HL-60/S4 treated with phorbol 12-myristate 13-acetate at 8.2 ng/mL for 4 days and 3 days (cell line): ENCODE measurements at regions not wholly inside any gene's neighbourhood (a gene's known extent, or its start where the extent isn't known, plus 50 kb on each side); places are given as distances from the start of the nearest gene placed in this dataset.
"Not testable (repeated sequence)": the region's sequence is repeated elsewhere in the genome, so short reads cannot be mapped to it uniquely, and the experiment has no call there.

Experiments used
- in situ Hi-C: fragments of 300-500 bp; cut with MboI; formaldehyde crosslinking; loops from 2 replicates; pipeline ENCODE4 v1.15.0; 2022; ENCODE audit warnings: low sequenced_read_pairs

GRCh38 chr6:2611092-2611491 is 139.6 kb downstream of the MYLK4 start:
- in situ Hi-C loops, result no loop called here

- in situ Hi-C loops, result no loop called here
Observed at GRCh38 chr6:2608503-2608902, 142.2 kb downstream of the MYLK4 start.

GRCh38 chr6:2600363-2600762 is 150.4 kb downstream of the MYLK4 start:
- in situ Hi-C loops, result no loop called here

GRCh38 chr6:2599817-2600216 is 150.9 kb downstream of the MYLK4 start:
- in situ Hi-C loops, result no loop called here

- in situ Hi-C loops, result no loop called here
Observed at GRCh38 chr6:2598867-2599266, 151.9 kb downstream of the MYLK4 start.

- in situ Hi-C loops, result no loop called here
Observed at GRCh38 chr6:2597991-2598390, 152.7 kb downstream of the MYLK4 start.

GRCh38 chr6:2597457-2597856 is 153.3 kb downstream of the MYLK4 start:
- in situ Hi-C loops, result not testable (repeated sequence)

GRCh38 chr6:2596222-2596621 is 154.5 kb downstream of the MYLK4 start:
- in situ Hi-C loops, result no loop called here

- in situ Hi-C loops, result no loop called here
Observed at GRCh38 chr6:2594868-2595267, 155.9 kb downstream of the MYLK4 start.

- in situ Hi-C loops, result no loop called here
Observed at GRCh38 chr6:2593167-2593566, 157.6 kb downstream of the MYLK4 start.

GRCh38 chr6:2589171-2589661 is 161.5 kb downstream of the MYLK4 start:
- in situ Hi-C loops, result no loop called here

GRCh38 chr6:2583459-2583858 is 167.3 kb downstream of the MYLK4 start:
- in situ Hi-C loops, result no loop called here

- in situ Hi-C loops, result no loop called here
Observed at GRCh38 chr6:2582268-2582667, 168.5 kb downstream of the MYLK4 start.

- in situ Hi-C loops, result no loop called here
Observed at GRCh38 chr6:2581611-2582010, 169.1 kb downstream of the MYLK4 start.

- in situ Hi-C loops, result no loop called here
Observed at GRCh38 chr6:2581011-2581410, 169.7 kb downstream of the MYLK4 start.

- in situ Hi-C loops, result no loop called here
Observed at GRCh38 chr6:2579804-2580570, 170.7 kb downstream of the MYLK4 start.

- in situ Hi-C loops, result no loop called here
Observed at GRCh38 chr6:2579241-2579761, 171.4 kb downstream of the MYLK4 start.

- in situ Hi-C loops, result no loop called here
Observed at GRCh38 chr6:2578767-2579166, 172.0 kb downstream of the MYLK4 start.

- in situ Hi-C loops, result no loop called here
Observed at GRCh38 chr6:2576499-2576898, 174.2 kb downstream of the MYLK4 start.

GRCh38 chr6:2575236-2575635 is 175.5 kb downstream of the MYLK4 start:
- in situ Hi-C loops, result no loop called here

- in situ Hi-C loops, result not testable (repeated sequence)
Observed at GRCh38 chr6:2569420-2569819, 181.3 kb downstream of the MYLK4 start.

- in situ Hi-C loops, result no loop called here
Observed at GRCh38 chr6:2566048-2566447, 184.7 kb downstream of the MYLK4 start.

GRCh38 chr6:2565499-2565898 is 185.2 kb downstream of the MYLK4 start:
- in situ Hi-C loops, result no loop called here
